Caco-2 (cell line): ENCODE measurements at regions not wholly inside any gene's neighbourhood (a gene's known extent, or its start where the extent isn't known, plus 50 kb on each side); places are given as distances from the start of the nearest gene placed in this dataset.

Source experiments
- BruUV-seq: library from RNA; stranded (reverse); fragments of 400-500 nt; replicated peaks from 2 replicates; lab custom pipeline; 2021; lab: Mats Ljungman, UMichigan
- CTCF ChIA-PET: fragments of 300-600 bp; sonication (Branson Sonifier 250); formaldehyde crosslinking; loops from one replicate; lab custom pipeline; 2022; ENCODE audit warnings: antibody characterized with exemption; lab: Charles Lee
- POLR2A ChIA-PET: fragments of 300-600 bp; sonication (Branson Sonifier 250); formaldehyde crosslinking; loops from one replicate; lab custom pipeline; 2022; ENCODE audit warnings: antibody characterized with exemption; lab: Charles Lee
- DNase-seq, 2 experiments: peaks; one replicate each; pipeline versions ENCODE4 v3.0.0 to v3.0.0-alpha.2; 2020 to 2022
- H3K27me3 ChIP-seq: replicated peaks from 2 replicates; pipeline ENCODE4 v1.6.0; 2011; ENCODE audit warnings: low read length; ENCODE audit not compliant: control insufficient read depth, insufficient read depth
- H3K36me3 ChIP-seq: 2 replicates; pipeline ENCODE4 v1.5.1; 2011; ENCODE audit warnings: low read length; ENCODE audit not compliant: control insufficient read depth, insufficient read depth
- H3K4me1 ChIP-seq: fragments of 250-450 bp; sonication (Bioruptor Pico); 2 replicates; pipeline ENCODE4 v1.5.1; 2020; ENCODE audit warnings: mild to moderate bottlenecking
- H3K4me3 ChIP-seq: 2 replicates; pipeline ENCODE4 v1.5.1; 2011; ENCODE audit warnings: low read depth, mild to moderate bottlenecking, control low read depth, low read length
- H3K9me3 ChIP-seq: fragments of 250-450 bp; sonication (Bioruptor Pico); 2 replicates; pipeline ENCODE4 v1.5.1; 2020; ENCODE audit warnings: mild to moderate bottlenecking, moderate library complexity
- H3K27ac Mint-ChIP-seq: one replicate; pipeline ENCODE4 v1.8.0; 2022; ENCODE audit warnings: mixed read lengths; ENCODE audit not compliant: unreplicated experiment
- H3K27me3 Mint-ChIP-seq: one replicate; pipeline ENCODE4 v1.8.0; 2022; ENCODE audit warnings: mixed read lengths; ENCODE audit not compliant: insufficient read depth, unreplicated experiment
- H3K36me3 Mint-ChIP-seq: one replicate; pipeline ENCODE4 v1.8.0; 2022; ENCODE audit warnings: mild to moderate bottlenecking, mixed read lengths; ENCODE audit not compliant: insufficient read depth, unreplicated experiment
- H3K4me1 Mint-ChIP-seq: one replicate; pipeline ENCODE4 v1.8.0; 2022; ENCODE audit warnings: low read depth, mixed read lengths; ENCODE audit not compliant: unreplicated experiment
- H3K4me3 Mint-ChIP-seq: one replicate; pipeline ENCODE4 v1.8.0; 2022; ENCODE audit warnings: mild to moderate bottlenecking, moderate library complexity, mixed read lengths; ENCODE audit not compliant: unreplicated experiment
- H3K9me3 Mint-ChIP-seq: one replicate; pipeline ENCODE4 v1.8.0; 2022; ENCODE audit warnings: mixed read lengths; ENCODE audit not compliant: unreplicated experiment
- CTCF ChIP-seq, 2 experiments: fragments of 200-600 bp in 1 of 2; IDR thresholded peaks; 1 replicate in 1 of 2; 2 replicates in 1 of 2; pipeline versions ENCODE4 v1.5.1 to v1.8.0; 2011 to 2022; ENCODE audit warnings: antibody characterized with exemption in 1 of 2, control low read depth in 1 of 2, inconsistent platforms in 1 of 2, low read depth in 1 of 2, low read length in 1 of 2, mild to moderate bottlenecking in 1 of 2, moderate library complexity in 1 of 2; ENCODE audit not compliant: insufficient read depth in 1 of 2, severe bottlenecking in 1 of 2, unreplicated experiment in 1 of 2
- intact Hi-C: fragments of 100-400 bp; cut with micrococcal nuclease; formaldehyde crosslinking; loops from one replicate; pipeline ENCODE4 v1.10.0; 2022; ENCODE audit not compliant: unreplicated experiment

GRCh38 chr5:133830911-133831310, 137.5 kb downstream of the C5orf15 start:
- Mint-ChIP-seq H3K4me1 (no peaks in the 10 kb centered on the region), H3K4me3 (no peak overlapping the region), H3K27me3 (peaks cover 6% of the 10 kb centered on the region), H3K36me3 (no peaks in the 10 kb centered on the region), H3K27ac (no peak overlapping the region), H3K9me3 (no peaks in the 10 kb centered on the region)
- Histone ChIP-seq H3K27me3 (no peaks in the 10 kb centered on the region), H3K4me1 (no peaks in the 10 kb centered on the region), H3K4me3 (no peak overlapping the region), H3K9me3 (no peaks in the 10 kb centered on the region), H3K36me3 (no peaks in the 10 kb centered on the region)
- TF ChIP-seq CTCF (IDR thresholded peaks at IDR 0.05; ENCODE audit: insufficient read depth in 1 of 2, low read depth in 1 of 2, low read length in 1 of 2, severe bottlenecking in 1 of 2, unreplicated experiment in 1 of 2) = no peak
- DNase-seq = no peak
- BruUV-seq = no TSS peak
- CTCF ChIA-PET = no interaction called here
- POLR2A ChIA-PET = no interaction called here
- intact Hi-C loops = no loop called here

- no peak for DNase-seq
- H3K9me3 ChIP-seq = no peaks in the 10 kb centered on the region
- no peaks in the 10 kb centered on the region for H3K4me1 ChIP-seq
- Mint-ChIP-seq H3K9me3 (no peaks in the 10 kb centered on the region), H3K4me1 (no peaks in the 10 kb centered on the region), H3K27me3 (peaks cover 6% of the 10 kb centered on the region), H3K27ac (no peak overlapping the region), H3K36me3 (no peaks in the 10 kb centered on the region), H3K4me3 (no peak overlapping the region)
- CTCF ChIA-PET = no interaction called here
- no peaks in the 10 kb centered on the region for H3K36me3 ChIP-seq
- TF ChIP-seq CTCF (IDR thresholded peaks at IDR 0.05; ENCODE audit: insufficient read depth in 1 of 2, low read depth in 1 of 2, low read length in 1 of 2, severe bottlenecking in 1 of 2, unreplicated experiment in 1 of 2) = no peak
- H3K4me3 ChIP-seq = no peak overlapping the region
- intact Hi-C loops = no loop called here
- no peaks in the 10 kb centered on the region for H3K27me3 ChIP-seq
- no TSS peak for BruUV-seq
- POLR2A ChIA-PET = no interaction called here
Observed at GRCh38 chr5:133830281-133830680, 138.1 kb downstream of the C5orf15 start.

GRCh38 chr5:133829786-133830185, 138.6 kb downstream of the C5orf15 start:
- no peak for DNase-seq
- BruUV-seq = no TSS peak
- Mint-ChIP-seq H3K9me3 (no peaks in the 10 kb centered on the region), H3K4me3 (no peak overlapping the region), H3K27me3 (peaks cover 6% of the 10 kb centered on the region), H3K27ac (no peak overlapping the region), H3K4me1 (no peaks in the 10 kb centered on the region), H3K36me3 (no peaks in the 10 kb centered on the region)
- Histone ChIP-seq H3K36me3 (no peaks in the 10 kb centered on the region), H3K27me3 (no peaks in the 10 kb centered on the region), H3K9me3 (no peaks in the 10 kb centered on the region), H3K4me1 (no peaks in the 10 kb centered on the region), H3K4me3 (no peak overlapping the region)
- CTCF ChIA-PET = no interaction called here
- TF ChIP-seq CTCF (IDR thresholded peaks at IDR 0.05; ENCODE audit: insufficient read depth in 1 of 2, low read depth in 1 of 2, low read length in 1 of 2, severe bottlenecking in 1 of 2, unreplicated experiment in 1 of 2) = no peak
- POLR2A ChIA-PET = no interaction called here
- intact Hi-C loops = no loop called here
